A549 (cell line): ENCODE measurements at regions not wholly inside any gene's neighbourhood (a gene's known extent, or its start where the extent isn't known, plus 50 kb on each side); places are given as distances from the start of the nearest gene placed in this dataset.

Experiments used
- ATAC-seq, 2 experiments: fragments of 200-7000 bp in 1 of 2; fragments of >200 bp in 1 of 2; cut with Nextera tagmentation in 1 of 2; cut with Tn5 transposase in 1 of 2; 3 replicates each; pipeline versions ENCODE4 v1.8.0 to v1.9.1; 2018 to 2020; ENCODE audit warnings: mild to moderate bottlenecking in 1 of 2, moderate library complexity in 1 of 2
- CTCF ChIA-PET: fragments of 300-600 bp; sonication (Branson Sonifier 250); formaldehyde crosslinking; extraction: SDS; loops from one replicate; lab custom pipeline; 2021; ENCODE audit warnings: antibody characterized with exemption, inconsistent platforms; lab: Yijun Ruan, JAX
- POLR2A ChIA-PET: fragments of 350-600 bp; formaldehyde crosslinking; extraction: SDS; loops from one replicate; lab custom pipeline; 2021; ENCODE audit warnings: antibody characterized with exemption, inconsistent platforms; lab: Yijun Ruan, JAX
- DNase-seq, 2 experiments: peaks; one replicate each; pipeline versions ENCODE4 v3.0.0 to v3.0.0-alpha.2; 2011 to 2016; ENCODE audit warnings: low read depth in 1 of 2, low spot score in 1 of 2
- FAIRE-seq: peaks from 2 replicates; lab custom pipeline; 2011; peaks lifted over from hg19 to GRCh38; lab: Jason Lieb, UNC
- H3K27ac ChIP-seq, 2 experiments: fragments of >200 bp; sonication (Bioruptor Twin); formaldehyde crosslinking; 3 replicates each; pipeline ENCODE4 v1.5.1; 2016 to 2017
- H3K4me1 ChIP-seq: fragments of >200 bp; sonication (Bioruptor Twin); formaldehyde crosslinking; 3 replicates; pipeline ENCODE4 v1.6.1; 2016
- H3K4me2 ChIP-seq: fragments of >200 bp; sonication (Bioruptor Twin); formaldehyde crosslinking; 3 replicates; pipeline ENCODE4 v1.6.1; 2016
- H3K4me3 ChIP-seq: fragments of >200 bp; sonication (Bioruptor Twin); formaldehyde crosslinking; 3 replicates; pipeline ENCODE4 v1.5.1; 2016
- H3K9me3 ChIP-seq: fragments of >200 bp; sonication (Bioruptor Twin); formaldehyde crosslinking; 3 replicates; pipeline ENCODE4 v1.6.1; 2016
- BHLHE40 ChIP-seq: IDR thresholded peaks from 2 replicates; pipeline ENCODE4 v1.6.1; 2012; ENCODE audit warnings: low read depth, low read length, inconsistent platforms
- CBX2 ChIP-seq: fragments of 200-600 bp; sonication (generic); IDR thresholded peaks from 2 replicates; pipeline ENCODE4 v1.6.1; 2016; ENCODE audit warnings: low read depth, mild to moderate bottlenecking, borderline replicate concordance
- CBX8 ChIP-seq: fragments of 200-600 bp; sonication (generic); IDR thresholded peaks from 2 replicates; pipeline ENCODE4 v1.6.1; 2016
- CHD4 ChIP-seq: fragments of 200-600 bp; sonication (generic); IDR thresholded peaks from 2 replicates; pipeline ENCODE4 v1.6.1; 2016; ENCODE audit warnings: antibody characterized with exemption, mild to moderate bottlenecking, borderline replicate concordance
- ELK1 ChIP-seq: fragments of 150-350 bp; IDR thresholded peaks from 2 replicates; pipeline ENCODE4 v1.6.1; 2014; ENCODE audit warnings: low read depth, mild to moderate bottlenecking, low read length
- ESRRA ChIP-seq: fragments of 150-350 bp; IDR thresholded peaks from 2 replicates; pipeline ENCODE4 v1.6.1; 2014; ENCODE audit warnings: mild to moderate bottlenecking, low read length, borderline replicate concordance
- FOSB ChIP-seq: fragments of 250-450 bp; sonication (Bioruptor Pico); IDR thresholded peaks from 2 replicates; pipeline ENCODE4 v1.5.0; 2020; ENCODE audit warnings: mild to moderate bottlenecking, moderate library complexity
- FOXS1 ChIP-seq: fragments of 250-450 bp; sonication (Bioruptor Pico); IDR thresholded peaks from 2 replicates; pipeline ENCODE4 v1.5.0; 2020; ENCODE audit warnings: mild to moderate bottlenecking, moderate library complexity
- HDAC2 ChIP-seq: fragments of 200-600 bp; sonication (generic); IDR thresholded peaks from 2 replicates; pipeline ENCODE4 v1.6.1; 2016
- HEYL ChIP-seq: fragments of 250-450 bp; sonication (Bioruptor Pico); IDR thresholded peaks from 2 replicates; pipeline ENCODE4 v1.8.0; 2021; ENCODE audit warnings: mild to moderate bottlenecking, moderate library complexity
- HOXA7 ChIP-seq: fragments of 250-450 bp; sonication (Bioruptor Pico); IDR thresholded peaks from 2 replicates; pipeline ENCODE4 v1.5.0; 2020; ENCODE audit warnings: mild to moderate bottlenecking, moderate library complexity
- HOXB5 ChIP-seq: fragments of 250-450 bp; sonication (Bioruptor Pico); IDR thresholded peaks from 2 replicates; pipeline ENCODE4 v1.5.0; 2020; ENCODE audit warnings: mild to moderate bottlenecking, moderate library complexity
- MAFK ChIP-seq: fragments of 450-650 bp; IDR thresholded peaks from 2 replicates; pipeline ENCODE4 v1.6.1; 2014; ENCODE audit not compliant: partially characterized antibody
- NFE2L2 ChIP-seq: fragments of 150-350 bp; conservative IDR thresholded peaks from 2 replicates; pipeline ENCODE4 v1.6.1; 2014; ENCODE audit warnings: low read length
- NR3C1 ChIP-seq: fragments of >200 bp; sonication (Bioruptor Twin); formaldehyde crosslinking; IDR thresholded peaks from 3 replicates; pipeline ENCODE4 v1.6.1; 2017
- POLR2A ChIP-seq: IDR thresholded peaks from 2 replicates; pipeline ENCODE4 v1.6.1; 2012; ENCODE audit warnings: mild to moderate bottlenecking, low read length
- POLR2AphosphoS2 ChIP-seq: conservative IDR thresholded peaks from 2 replicates; pipeline ENCODE4 v1.6.1; 2012; ENCODE audit warnings: low read length, improper control_type of control experiment, inconsistent platforms
- RAD21 ChIP-seq, 2 experiments: fragments of >200 bp in 1 of 2; sonication (Bioruptor Twin) in 1 of 2; formaldehyde crosslinking in 1 of 2; IDR thresholded peaks in 1 of 2; conservative IDR thresholded peaks in 1 of 2; 2 replicates in 1 of 2; 3 replicates in 1 of 2; pipeline ENCODE4 v1.6.1; 2012 to 2018; ENCODE audit warnings: inconsistent platforms in 1 of 2
- RARB ChIP-seq: fragments of 250-450 bp; sonication (Bioruptor Pico); IDR thresholded peaks from 2 replicates; pipeline ENCODE4 v1.8.0; 2021; ENCODE audit warnings: mild to moderate bottlenecking, moderate library complexity
- RCOR1 ChIP-seq: fragments of 150-350 bp; IDR thresholded peaks from 2 replicates; pipeline ENCODE4 v1.6.1; 2014; ENCODE audit warnings: antibody characterized with exemption, low read length, low read depth
- RFX5 ChIP-seq: fragments of 450-650 bp; IDR thresholded peaks from 2 replicates; pipeline ENCODE4 v1.7.1; 2014; ENCODE audit warnings: antibody characterized with exemption, mild to moderate bottlenecking, moderate library complexity
- RNF2 ChIP-seq: fragments of 200-600 bp; sonication (generic); IDR thresholded peaks from 2 replicates; pipeline ENCODE4 v1.6.1; 2016; ENCODE audit warnings: low read depth, mild to moderate bottlenecking, antibody characterized with exemption, moderate library complexity, borderline replicate concordance
- TP53 ChIP-seq: fragments of 250-450 bp; sonication (Bioruptor Pico); IDR thresholded peaks from 2 replicates; pipeline ENCODE4 v1.5.0; 2021; ENCODE audit warnings: mild to moderate bottlenecking, moderate library complexity
- WGBS: methylation state at CpG from one replicate; pipeline ENCODE4 v1.1.6; 2017; ENCODE audit errors: missing lambda C conversion rate; 5-methylcytosine and 5-hydroxymethylcytosine counted together
- TF ChIP-seq, protein P1 (sequence below): fragments of >200 bp; sonication (Bioruptor Twin); formaldehyde crosslinking; IDR thresholded peaks from 2 replicates; pipeline ENCODE4 v1.6.1; 2016
- TF ChIP-seq, protein P2 (sequence below): IDR thresholded peaks from 2 replicates; pipeline ENCODE4 v1.6.1; 2012
- TF ChIP-seq, protein P3 (sequence below): fragments of >200 bp; sonication (Bioruptor Twin); formaldehyde crosslinking; IDR thresholded peaks from 3 replicates; pipeline ENCODE4 v1.6.1; 2016

- FAIRE-seq: no peak
- 53% methylated on average over 2 of the region's 2 CpGs for WGBS
- no peaks in the 10 kb centered on the region for H3K9me3 ChIP-seq
- no peak overlapping the region for H3K27ac ChIP-seq
- CTCF ChIA-PET: no interaction called here
- no peak for DNase-seq
- TF ChIP-seq HOXB5 (CRISPR knock-in tag) (no peak), NR3C1 (no peak), TP53 (CRISPR knock-in tag) (no peak), FOSB (CRISPR knock-in tag) (no peak), RARB (CRISPR knock-in tag) (no peak), HOXA7 (CRISPR knock-in tag) (no peak), RFX5 (no peak), ELK1 (no peak), RCOR1 (no peak), FOXS1 (CRISPR knock-in tag) (no peak), MAFK (no peak), POLR2A (no peak), HEYL (no peak), CHD4 (no peak), RNF2 (no peak), CBX8 (no peak)
- TF ChIP-seq, protein P1, sequence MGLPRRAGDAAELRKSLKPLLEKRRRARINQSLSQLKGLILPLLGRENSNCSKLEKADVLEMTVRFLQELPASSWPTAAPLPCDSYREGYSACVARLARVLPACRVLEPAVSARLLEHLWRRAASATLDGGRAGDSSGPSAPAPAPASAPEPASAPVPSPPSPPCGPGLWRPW: no peak
- TF ChIP-seq, protein P2, sequence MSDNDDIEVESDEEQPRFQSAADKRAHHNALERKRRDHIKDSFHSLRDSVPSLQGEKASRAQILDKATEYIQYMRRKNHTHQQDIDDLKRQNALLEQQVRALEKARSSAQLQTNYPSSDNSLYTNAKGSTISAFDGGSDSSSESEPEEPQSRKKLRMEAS: no peak
- TF ChIP-seq, protein P3, sequence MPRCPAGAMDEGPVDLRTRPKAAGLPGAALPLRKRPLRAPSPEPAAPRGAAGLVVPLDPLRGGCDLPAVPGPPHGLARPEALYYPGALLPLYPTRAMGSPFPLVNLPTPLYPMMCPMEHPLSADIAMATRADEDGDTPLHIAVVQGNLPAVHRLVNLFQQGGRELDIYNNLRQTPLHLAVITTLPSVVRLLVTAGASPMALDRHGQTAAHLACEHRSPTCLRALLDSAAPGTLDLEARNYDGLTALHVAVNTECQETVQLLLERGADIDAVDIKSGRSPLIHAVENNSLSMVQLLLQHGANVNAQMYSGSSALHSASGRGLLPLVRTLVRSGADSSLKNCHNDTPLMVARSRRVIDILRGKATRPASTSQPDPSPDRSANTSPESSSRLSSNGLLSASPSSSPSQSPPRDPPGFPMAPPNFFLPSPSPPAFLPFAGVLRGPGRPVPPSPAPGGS: no peak
- H3K4me2 ChIP-seq: no peak overlapping the region
- POLR2A ChIA-PET: no interaction called here
- H3K4me1 ChIP-seq: no peaks in the 10 kb centered on the region
- H3K4me3 ChIP-seq: no peak overlapping the region
- no peak for ATAC-seq
These were observed 1293.9 kb downstream of the PCDH9 start for GRCh38 chr13:65936249-65936648.

- FAIRE-seq: no peak
These were observed 1297.4 kb downstream of the PCDH9 start for GRCh38 chr13:65932587-65933239.

More at GRCh38 chr13:65932587-65933239, 1297.4 kb downstream of the PCDH9 start:
- no peak overlapping the region for H3K4me3 ChIP-seq
- H3K9me3 ChIP-seq: no peaks in the 10 kb centered on the region
- DNase-seq (no peak), ATAC-seq (no peak)
- no peak overlapping the region for H3K27ac ChIP-seq
- TF ChIP-seq RFX5 (no peak), CBX2 (no peak), RNF2 (no peak), HDAC2 (no peak), NFE2L2 (no peak), POLR2A (no peak), FOSB (CRISPR knock-in tag) (no peak), ESRRA (no peak), RAD21 (conservative IDR thresholded peaks at IDR 0.05 in 1 of 2, IDR thresholded peaks at IDR 0.05 in 1 of 2) (no peak), POLR2AphosphoS2 (no peak), RCOR1 (no peak), HOXB5 (CRISPR knock-in tag) (no peak), CHD4 (no peak), BHLHE40 (no peak)
- TF ChIP-seq, protein P3: no peak
- TF ChIP-seq, all 56 proteins: peak for 0
- WGBS: 53% methylated on average over 4 of the region's 4 CpGs
- H3K4me1 ChIP-seq: no peaks in the 10 kb centered on the region
- ChIA-PET POLR2A (no interaction called here), CTCF (no interaction called here)
- H3K4me2 ChIP-seq: no peak overlapping the region
